ENCODE measurements at regions not wholly inside any gene's neighbourhood (a gene's known extent, or its start where the extent isn't known, plus 50 kb on each side); places are given as distances from the start of the nearest gene placed in this dataset.

GRCh38 chr11:19352072-19352770 lies 111.5 kb upstream of the E2F8 start:
- no peak overlapping the region for H3K4me2 ChIP-seq (ENCODE audit: insufficient read depth, low read length)
- no peaks in the 10 kb centered on the region for H3K36me3 ChIP-seq (ENCODE audit: insufficient read depth, low read length)
- H3K4me3 ChIP-seq (ENCODE audit: low read depth in 1 of 2, low read length in 2 of 2), result no peak overlapping the region
- ATAC-seq (ENCODE audit: insufficient read depth, low read depth) (no peak), DNase-seq (no peak)
- no peak overlapping the region for H2AFZ ChIP-seq (ENCODE audit: low read depth, low read length)
- no peaks in the 10 kb centered on the region for H3K4me1 ChIP-seq (ENCODE audit: insufficient read depth, low read length)
- no peaks in the 10 kb centered on the region for H3K9me3 ChIP-seq (ENCODE audit: insufficient read depth, low read length, severe bottlenecking)
- no peak overlapping the region for H3K9ac ChIP-seq (ENCODE audit: low read depth, low read length)
- H4K20me1 ChIP-seq (ENCODE audit: insufficient read depth, low read length), result no peaks in the 10 kb centered on the region
- H3K27me3 ChIP-seq (ENCODE audit: insufficient read depth, low read length, poor library complexity), result peaks cover 20% of the 10 kb centered on the region
- no peak overlapping the region for H3K27ac ChIP-seq (ENCODE audit: low read length)
- TF ChIP-seq, protein P1, sequence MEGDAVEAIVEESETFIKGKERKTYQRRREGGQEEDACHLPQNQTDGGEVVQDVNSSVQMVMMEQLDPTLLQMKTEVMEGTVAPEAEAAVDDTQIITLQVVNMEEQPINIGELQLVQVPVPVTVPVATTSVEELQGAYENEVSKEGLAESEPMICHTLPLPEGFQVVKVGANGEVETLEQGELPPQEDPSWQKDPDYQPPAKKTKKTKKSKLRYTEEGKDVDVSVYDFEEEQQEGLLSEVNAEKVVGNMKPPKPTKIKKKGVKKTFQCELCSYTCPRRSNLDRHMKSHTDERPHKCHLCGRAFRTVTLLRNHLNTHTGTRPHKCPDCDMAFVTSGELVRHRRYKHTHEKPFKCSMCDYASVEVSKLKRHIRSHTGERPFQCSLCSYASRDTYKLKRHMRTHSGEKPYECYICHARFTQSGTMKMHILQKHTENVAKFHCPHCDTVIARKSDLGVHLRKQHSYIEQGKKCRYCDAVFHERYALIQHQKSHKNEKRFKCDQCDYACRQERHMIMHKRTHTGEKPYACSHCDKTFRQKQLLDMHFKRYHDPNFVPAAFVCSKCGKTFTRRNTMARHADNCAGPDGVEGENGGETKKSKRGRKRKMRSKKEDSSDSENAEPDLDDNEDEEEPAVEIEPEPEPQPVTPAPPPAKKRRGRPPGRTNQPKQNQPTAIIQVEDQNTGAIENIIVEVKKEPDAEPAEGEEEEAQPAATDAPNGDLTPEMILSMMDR (IDR thresholded peaks at IDR 0.05; ENCODE audit: borderline replicate concordance, extremely low read depth, low read length, poor library complexity, severe bottlenecking), result no peak
- no peak for TF ChIP-seq EZH2 (IDR thresholded peaks at IDR 0.05; ENCODE audit: borderline replicate concordance, low read depth, low read length, severe bottlenecking)
- H3K79me2 ChIP-seq (ENCODE audit: insufficient read depth, low read length), result no peaks in the 10 kb centered on the region

DNA sequence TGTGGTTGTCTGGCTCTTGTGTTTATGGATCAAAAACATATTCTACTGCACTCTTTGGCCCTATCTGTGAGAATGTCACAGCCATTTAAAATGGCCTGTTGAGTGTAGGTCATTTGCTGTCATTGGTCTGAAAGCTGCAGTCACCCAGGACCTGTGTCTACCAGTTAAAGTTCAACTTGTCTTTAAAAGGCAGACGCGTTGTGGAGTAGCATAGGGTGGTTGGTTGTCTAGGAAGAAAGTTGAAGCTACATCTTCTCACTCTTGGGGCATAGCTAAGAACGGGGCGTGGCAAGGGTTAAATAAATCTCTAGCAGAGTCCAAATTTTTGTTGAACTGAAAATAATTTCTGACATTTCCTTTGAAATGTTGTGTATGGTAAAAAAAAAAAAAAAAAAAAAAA lies 110.7 kb upstream of the E2F8 start:
- Histone ChIP-seq H3K4me1 (ENCODE audit: insufficient read depth, low read length) (no peaks in the 10 kb centered on the region), H3K9ac (ENCODE audit: low read depth, low read length) (no peak overlapping the region), H3K36me3 (ENCODE audit: insufficient read depth, low read length) (no peaks in the 10 kb centered on the region), H3K9me3 (ENCODE audit: insufficient read depth, low read length, severe bottlenecking) (no peaks in the 10 kb centered on the region), H3K27me3 (ENCODE audit: insufficient read depth, low read length, poor library complexity) (peaks cover 19% of the 10 kb centered on the region), H4K20me1 (ENCODE audit: insufficient read depth, low read length) (no peaks in the 10 kb centered on the region), H3K4me3 (ENCODE audit: low read depth in 1 of 2, low read length in 2 of 2) (no peak overlapping the region), H3K27ac (ENCODE audit: low read length) (no peak overlapping the region), H3K4me2 (ENCODE audit: insufficient read depth, low read length) (no peak overlapping the region), H3K79me2 (ENCODE audit: insufficient read depth, low read length) (no peaks in the 10 kb centered on the region), H2AFZ (ENCODE audit: low read depth, low read length) (no peak overlapping the region)
- TF ChIP-seq, protein P1 (IDR thresholded peaks at IDR 0.05; ENCODE audit: borderline replicate concordance, extremely low read depth, low read length, poor library complexity, severe bottlenecking), result no peak
- no peak for TF ChIP-seq EZH2 (IDR thresholded peaks at IDR 0.05; ENCODE audit: borderline replicate concordance, low read depth, low read length, severe bottlenecking)
- DNase-seq, result no peak
- ATAC-seq (ENCODE audit: insufficient read depth, low read depth), result no peak

DNA sequence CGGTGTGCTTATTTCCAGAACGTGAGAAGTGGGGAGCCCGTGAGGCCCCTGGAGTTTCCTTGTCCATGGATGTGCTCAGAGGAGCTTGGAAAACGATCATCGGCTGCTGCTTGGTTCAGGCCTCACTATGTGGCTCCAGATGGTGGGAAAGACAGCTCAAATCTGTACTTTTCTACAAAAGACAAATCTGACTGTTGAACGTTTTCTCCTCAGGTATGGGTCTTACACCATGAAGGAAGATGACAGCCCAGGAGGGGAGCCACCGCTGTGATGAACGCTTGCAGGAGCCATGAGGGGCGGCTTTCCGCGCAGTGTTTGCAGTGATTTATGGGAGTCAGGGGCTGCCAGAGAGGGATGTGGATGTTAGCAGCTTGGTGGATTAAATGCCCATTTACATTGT lies 109.4 kb upstream of the E2F8 start:
- ATAC-seq (ENCODE audit: insufficient read depth, low read depth) (no peak), DNase-seq (no peak)
- Histone ChIP-seq H3K4me3 (ENCODE audit: low read depth in 1 of 2, low read length in 2 of 2) (no peak overlapping the region), H3K9me3 (ENCODE audit: insufficient read depth, low read length, severe bottlenecking) (no peaks in the 10 kb centered on the region), H3K4me2 (ENCODE audit: insufficient read depth, low read length) (no peak overlapping the region), H3K79me2 (ENCODE audit: insufficient read depth, low read length) (no peaks in the 10 kb centered on the region), H4K20me1 (ENCODE audit: insufficient read depth, low read length) (no peaks in the 10 kb centered on the region), H3K9ac (ENCODE audit: low read depth, low read length) (no peak overlapping the region), H3K4me1 (ENCODE audit: insufficient read depth, low read length) (no peaks in the 10 kb centered on the region), H3K36me3 (ENCODE audit: insufficient read depth, low read length) (no peaks in the 10 kb centered on the region), H3K27ac (ENCODE audit: low read length) (no peak overlapping the region), H3K27me3 (ENCODE audit: insufficient read depth, low read length, poor library complexity) (peaks cover 7% of the 10 kb centered on the region), H2AFZ (ENCODE audit: low read depth, low read length) (no peak overlapping the region)
- TF ChIP-seq, protein P1 (IDR thresholded peaks at IDR 0.05; ENCODE audit: borderline replicate concordance, extremely low read depth, low read length, poor library complexity, severe bottlenecking), result no peak
- no peak for TF ChIP-seq EZH2 (IDR thresholded peaks at IDR 0.05; ENCODE audit: borderline replicate concordance, low read depth, low read length, severe bottlenecking)
